ENCODE measurements at regions not wholly inside any gene's neighbourhood (a gene's known extent, or its start where the extent isn't known, plus 50 kb on each side); places are given as distances from the start of the nearest gene placed in this dataset.

DNA sequence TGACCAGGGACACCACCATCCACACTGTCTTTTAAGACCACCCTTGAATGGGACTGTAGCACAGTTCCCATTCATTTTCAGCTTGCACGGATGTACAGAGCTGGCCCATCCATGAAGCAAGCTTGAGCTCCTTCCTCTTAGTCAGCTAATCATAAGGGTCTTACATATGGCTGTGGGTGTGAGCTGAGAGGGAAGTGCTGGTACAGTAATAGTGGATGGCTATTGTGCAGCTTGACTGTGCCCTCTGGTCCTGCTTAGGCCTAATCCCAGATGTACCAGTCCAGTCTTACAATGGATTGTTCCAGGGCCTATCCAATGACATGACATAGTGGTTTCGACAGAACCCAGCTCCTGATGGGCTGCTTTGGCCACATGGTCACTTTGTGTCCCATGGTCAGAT lies 96.9 kb upstream of the ZNF438 start:
- TF ChIP-seq TAF1 (IDR thresholded peaks at IDR 0.05; ENCODE audit: low read depth, low read length) (no peak), POLR2A (IDR thresholded peaks at IDR 0.05; ENCODE audit: low read depth, low read length) (no peak), POU2F2 (IDR thresholded peaks at IDR 0.05; ENCODE audit: low read depth, low read length) (no peak), POLR2AphosphoS5 (IDR thresholded peaks at IDR 0.05; ENCODE audit: low read depth, low read length) (no peak), PAX5 (IDR thresholded peaks at IDR 0.05; ENCODE audit: insufficient read depth, low read length, severe bottlenecking) (no peak), SPI1 (IDR thresholded peaks at IDR 0.05; ENCODE audit: low read depth, low read length) (no peak)
